Ovary (tissue), 3 donors: ENCODE measurements at regions not wholly inside any gene's neighbourhood (a gene's known extent, or its start where the extent isn't known, plus 50 kb on each side); places are given as distances from the start of the nearest gene placed in this dataset.

Source experiments
- CTCF ChIP-seq, 3 donors: fragments of 450-650 bp in 2 of 3; fragments of 200-600 bp in 1 of 3; IDR thresholded peaks; one replicate each; pipeline versions ENCODE4 v1.5.1 to v1.8.0; 2016 to 2022; ENCODE audit warnings: antibody characterized with exemption in 3 of 3, mild to moderate bottlenecking in 1 of 3
- EP300 ChIP-seq: sonication (generic); formaldehyde crosslinking; IDR thresholded peaks from one replicate; pipeline ENCODE4 v1.6.1; 2017; ENCODE audit warnings: antibody characterized with exemption
- POLR2A ChIP-seq: fragments of 450-650 bp; IDR thresholded peaks from one replicate; pipeline ENCODE4 v1.6.1; 2017; ENCODE audit warnings: antibody characterized with exemption, mild to moderate bottlenecking, moderate library complexity
- donor health status: DM: no; HTN: no; CAD: no.

GRCh38 chr2:183222751-183223150 lies 98.5 kb downstream of the NUP35 start:
- TF ChIP-seq CTCF (IDR thresholded peaks at IDR 0.05): no peak
- no peak for TF ChIP-seq POLR2A
- no peak for TF ChIP-seq EP300
